CD1c-positive myeloid dendritic cell (primary cell): ENCODE measurements at regions not wholly inside any gene's neighbourhood (a gene's known extent, or its start where the extent isn't known, plus 50 kb on each side); places are given as distances from the start of the nearest gene placed in this dataset.

Experiments used
- DNase-seq: peaks from one replicate; pipeline ENCODE4 v3.0.0-alpha.2; 2016; ENCODE audit errors: extremely low spot score

- no peak for DNase-seq
Measured at GRCh38 chr14:46290706-46291105, 360.9 kb downstream of the RPL10L start.

DNA sequence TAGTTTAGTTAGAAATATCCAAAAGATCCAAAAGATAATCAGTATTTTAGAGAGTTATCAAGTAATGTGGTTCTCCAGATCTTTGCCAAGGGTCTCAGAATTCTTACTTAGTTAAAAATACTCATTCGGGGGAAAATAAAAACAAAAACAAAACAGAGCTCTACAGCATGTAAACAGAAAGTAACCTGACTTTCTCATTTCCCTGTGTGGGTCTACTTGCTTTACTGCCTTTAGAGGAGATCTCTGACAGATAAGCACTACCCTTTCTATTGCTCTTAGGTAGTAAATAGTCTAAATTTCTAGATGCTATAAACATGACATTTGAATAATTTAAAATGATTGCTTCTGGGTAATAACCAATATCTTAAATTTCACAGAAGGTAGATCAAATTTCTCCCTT, 371.8 kb downstream of the RPL10L start:
- no peak for DNase-seq

GRCh38 chr14:46279327-46279726, 372.3 kb downstream of the RPL10L start:
- DNase-seq: no peak

DNA sequence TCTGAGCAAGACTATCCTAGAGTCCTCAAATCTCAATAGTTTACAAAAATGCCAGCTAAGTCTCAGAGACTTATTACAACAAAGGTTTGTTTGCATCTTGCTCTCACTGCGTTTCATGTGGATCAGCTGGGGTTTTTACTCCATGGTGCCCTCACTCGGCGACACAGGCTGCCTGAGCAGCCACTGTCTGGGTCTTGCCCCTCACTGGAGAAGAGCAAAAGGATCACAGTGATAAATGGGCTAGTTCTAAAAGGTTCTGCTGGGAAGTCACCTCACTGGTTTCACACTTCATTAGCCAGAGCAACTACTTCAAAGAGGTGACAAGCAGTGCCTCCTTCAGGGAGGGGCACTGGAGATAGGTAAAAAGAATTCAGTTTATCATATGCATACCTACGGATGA, 392.0 kb downstream of the RPL10L start:
- no peak for DNase-seq

DNA sequence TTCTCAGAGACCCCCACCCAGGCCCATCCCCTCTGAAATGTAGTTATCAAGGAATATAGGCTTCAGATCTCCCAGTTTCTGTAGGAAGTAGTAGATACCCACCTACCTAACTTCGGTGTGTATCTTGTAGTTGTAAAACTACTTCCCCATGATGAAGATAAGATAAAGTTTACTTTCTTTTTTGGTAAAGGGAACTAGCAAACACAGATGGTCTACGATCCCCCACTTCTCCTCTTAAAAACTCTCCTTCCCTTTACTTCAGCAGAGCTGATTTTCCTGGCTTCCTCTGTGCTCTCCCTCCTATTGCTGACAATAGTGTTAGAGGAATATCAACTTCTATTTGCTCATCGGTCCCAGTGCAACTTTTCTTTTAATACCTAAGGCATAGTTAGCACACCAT, 395.2 kb downstream of the RPL10L start:
- DNase-seq: no peak

DNA sequence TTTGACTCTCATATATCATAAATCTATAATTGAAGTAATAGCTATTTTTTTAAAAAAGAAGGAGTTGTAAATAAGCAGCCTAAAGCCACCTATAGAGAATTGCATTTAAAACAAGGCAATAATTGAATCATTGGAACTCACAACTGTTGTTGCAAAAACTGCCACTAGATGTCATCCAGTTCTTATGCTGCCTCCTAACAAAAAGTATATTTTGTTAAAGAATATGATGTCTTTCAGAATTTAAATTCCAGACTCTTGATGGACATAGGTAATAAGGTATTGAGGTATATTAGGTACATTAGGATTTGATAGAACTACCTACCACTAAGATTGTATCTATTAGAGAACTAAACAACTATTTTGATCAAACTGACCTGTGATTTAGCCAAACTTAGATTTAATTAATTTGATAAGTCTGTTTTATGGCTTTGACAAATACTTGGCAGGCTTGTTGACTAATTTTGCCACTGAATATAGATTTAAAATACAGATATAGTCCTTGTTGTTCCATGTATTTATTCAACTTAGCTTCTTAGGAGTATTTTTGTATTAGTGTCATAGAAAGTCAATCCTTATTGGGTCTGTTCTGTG, 401.4 kb downstream of the RPL10L start:
- DNase-seq: no peak

GRCh38 chr14:46248001-46248630, 403.5 kb downstream of the RPL10L start:
- no peak for DNase-seq

- DNase-seq: no peak
Measured at GRCh38 chr14:46245276-46245675, 406.3 kb downstream of the RPL10L start.

DNA sequence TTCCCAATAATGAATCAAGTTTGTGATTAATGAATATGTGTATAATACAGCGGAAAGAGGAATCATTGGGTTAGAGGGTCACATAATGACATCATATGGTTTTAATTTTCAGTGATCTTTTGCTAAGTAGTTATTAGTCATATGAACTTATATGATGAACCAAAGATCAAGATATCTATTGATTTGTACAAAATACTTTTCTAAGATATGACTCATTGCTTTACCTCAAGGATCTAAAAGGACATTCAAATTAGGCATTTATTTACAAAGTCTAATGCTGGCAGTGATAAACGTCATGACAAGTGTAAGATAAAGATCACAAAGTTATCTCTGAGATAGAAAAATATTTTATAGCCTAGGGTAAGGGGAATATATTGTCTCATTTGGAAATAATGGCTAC, 417.8 kb downstream of the RPL10L start:
- no peak for DNase-seq

DNA sequence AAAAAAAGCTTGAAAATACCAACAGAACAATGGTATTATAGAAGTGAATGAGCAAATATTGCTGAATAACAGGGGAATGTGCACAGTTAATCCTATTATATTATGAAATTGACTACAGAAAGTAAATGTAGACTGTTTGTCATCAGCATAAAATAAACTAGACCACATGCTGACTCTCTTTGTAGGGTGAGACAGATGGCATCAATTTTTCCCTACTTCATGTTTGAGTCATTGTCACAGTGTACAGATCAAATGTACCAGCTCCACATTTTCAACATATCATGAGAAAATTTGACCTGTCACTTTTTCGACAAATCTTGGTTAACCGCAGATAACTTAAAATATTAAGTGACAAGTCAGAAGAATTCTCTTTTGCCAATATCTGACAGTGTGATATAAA, 421.0 kb downstream of the RPL10L start:
- no peak for DNase-seq

DNA sequence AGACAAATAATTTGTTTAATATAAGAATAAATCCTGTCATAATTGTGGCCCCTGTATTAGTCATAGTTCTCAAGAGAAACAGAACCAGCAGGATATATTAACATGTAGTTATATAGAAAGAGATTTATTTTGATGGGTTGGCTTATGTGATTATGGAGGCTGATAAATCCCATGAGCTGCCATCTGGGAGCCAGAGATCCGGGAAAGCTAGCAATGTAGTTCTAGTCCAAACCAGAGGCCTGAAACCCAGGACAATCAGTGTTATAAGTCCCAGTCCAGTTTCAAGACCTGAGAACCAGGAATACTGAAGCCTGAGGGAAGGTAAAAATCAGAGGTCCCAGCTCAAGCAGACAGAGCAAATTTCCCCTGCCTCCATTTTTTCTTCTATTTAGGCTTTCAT, 435.8 kb downstream of the RPL10L start:
- no peak for DNase-seq

DNA sequence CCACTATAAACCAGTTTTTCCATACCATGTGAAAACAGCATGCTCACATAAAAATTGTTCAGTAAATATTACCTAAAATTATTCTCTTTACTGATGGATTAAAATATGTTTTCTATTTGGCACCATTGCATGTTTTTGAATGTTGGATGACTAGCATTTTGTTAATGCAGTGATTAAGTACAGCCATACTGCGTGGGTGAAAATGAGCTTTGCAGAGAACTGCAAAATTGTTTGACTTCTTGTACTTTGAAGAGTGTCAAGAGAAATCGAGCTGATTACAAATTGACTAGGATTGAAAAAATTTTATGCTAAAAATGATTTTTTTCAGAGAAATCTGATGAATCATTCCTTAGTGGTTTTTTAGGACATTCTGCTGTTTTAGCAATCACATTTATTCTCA, 452.9 kb downstream of the RPL10L start:
- DNase-seq: no peak

DNA sequence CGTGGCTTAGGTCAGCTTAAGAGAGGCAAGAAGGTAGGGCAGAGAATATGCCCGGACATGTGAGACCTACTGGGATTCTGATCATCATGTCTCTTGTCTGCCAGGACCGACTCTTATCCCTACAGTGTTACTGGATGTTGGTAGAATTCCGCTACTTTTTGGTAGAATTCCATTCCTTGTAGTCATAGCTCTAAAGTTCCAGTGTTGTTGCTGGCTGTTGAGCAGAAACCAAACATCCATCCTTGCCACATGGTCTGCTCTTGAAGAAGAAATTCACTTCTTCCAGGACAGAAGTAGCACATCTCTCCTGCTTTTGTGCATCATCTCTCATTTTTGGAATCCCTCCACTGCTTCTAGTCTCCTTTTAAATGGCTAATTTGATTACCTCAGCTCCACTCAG, 453.7 kb downstream of the RPL10L start:
- DNase-seq: no peak
